HG03565 (cell line): ENCODE measurements at regions not wholly inside any gene's neighbourhood (a gene's known extent, or its start where the extent isn't known, plus 50 kb on each side); places are given as distances from the start of the nearest gene placed in this dataset.
"Not testable (repeated sequence)": the region's sequence is repeated elsewhere in the genome, so short reads cannot be mapped to it uniquely, and the experiment has no call there.

Experiments
- ATAC-seq: cut with Tn5 transposase; IDR thresholded peaks from one replicate; pipeline ENCODE4 v1.9.1; 2021; ENCODE audit warnings: mild to moderate bottlenecking, moderate library complexity; ENCODE audit not compliant: unreplicated experiment

DNA sequence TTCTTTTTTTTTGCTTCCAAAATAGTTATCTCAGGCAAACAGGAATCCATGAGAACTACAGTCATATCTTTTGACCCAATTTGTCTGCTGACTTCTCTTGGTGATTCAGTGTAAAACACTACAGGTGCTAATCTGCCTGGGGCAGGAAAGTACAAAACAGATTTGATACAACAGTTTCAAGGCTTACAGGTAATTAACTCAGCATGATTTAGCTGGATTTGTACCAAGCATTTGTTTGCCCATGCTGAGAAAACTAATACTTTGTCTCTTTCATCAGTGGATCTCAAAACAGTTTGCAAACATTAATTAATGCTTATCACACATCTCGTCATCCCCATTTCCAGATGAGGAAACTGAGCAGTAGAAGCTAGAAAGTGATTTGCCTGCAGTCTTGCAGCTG lies 312.5 kb upstream of the SEMA6A start:
- ATAC-seq: no peak

DNA sequence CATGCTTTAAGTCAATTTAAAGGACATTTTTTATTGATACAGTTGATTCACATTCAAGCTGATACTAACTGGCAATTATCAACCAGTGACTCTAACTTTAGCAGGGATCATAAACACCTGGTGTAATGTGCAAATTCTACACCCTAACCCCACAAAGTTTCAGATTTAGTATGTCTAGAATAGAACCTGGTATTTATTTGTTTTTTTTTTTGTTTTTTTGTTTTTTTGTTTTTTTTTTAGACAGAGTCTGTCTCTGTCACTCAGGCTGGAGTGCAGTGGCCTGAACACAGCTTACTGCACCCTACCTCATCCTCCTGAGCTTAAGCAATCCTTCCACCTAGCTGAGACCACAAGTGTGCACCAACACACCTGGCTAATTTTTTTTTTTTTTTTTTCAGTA lies 311.2 kb upstream of the SEMA6A start:
- peak; percentile 51 for ATAC-seq

GRCh38 chr5:116883875-116884274 lies 309.3 kb upstream of the SEMA6A start:
- peak; percentile 27 for ATAC-seq

DNA sequence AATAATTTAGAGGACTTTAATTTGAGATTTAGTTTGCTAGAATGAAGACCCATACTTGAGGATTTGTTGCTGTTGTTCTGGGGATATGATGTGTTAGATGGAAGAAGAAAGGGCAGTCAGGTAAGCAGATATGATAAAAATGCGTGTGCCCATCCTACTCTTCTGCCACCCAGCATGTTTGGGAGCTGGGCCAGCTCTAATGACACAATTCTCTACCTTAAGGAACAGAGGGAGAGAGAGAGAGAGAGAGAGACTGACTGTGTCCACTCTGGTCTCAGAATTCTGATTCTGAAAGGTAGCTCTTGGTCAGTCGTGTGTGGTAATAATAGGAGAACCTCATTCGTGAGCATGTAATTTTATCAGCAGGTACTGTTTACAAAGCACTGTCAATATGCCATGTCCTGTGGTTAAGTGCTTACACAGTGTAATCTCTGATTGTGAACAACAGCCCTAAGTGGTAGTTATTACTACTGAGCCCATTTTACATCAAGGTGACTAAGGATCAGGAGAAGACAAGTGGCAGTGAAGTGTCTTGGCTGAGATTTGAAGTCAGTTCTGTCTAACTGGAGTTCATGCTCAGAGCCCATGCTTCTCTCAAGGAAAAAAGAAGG lies 307.4 kb upstream of the SEMA6A start:
- ATAC-seq: no peak

DNA sequence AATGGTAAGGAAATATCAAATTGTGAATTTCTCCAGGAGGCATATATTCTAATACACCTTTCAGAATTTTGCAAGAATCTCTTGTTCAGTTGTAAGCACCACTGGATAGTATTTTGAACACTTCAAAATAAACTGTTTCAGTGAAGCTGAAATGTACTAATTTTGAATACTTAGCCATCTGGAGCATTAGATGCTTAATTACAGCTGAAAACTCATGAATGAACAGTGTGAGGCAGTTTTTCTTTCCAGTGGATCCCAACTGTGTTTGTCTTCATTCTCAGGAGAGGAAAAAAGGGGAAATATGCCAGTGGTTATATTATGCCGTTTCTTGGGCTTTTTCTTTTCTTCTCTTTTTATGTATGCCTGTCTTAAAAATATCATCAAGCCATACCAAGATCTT lies 306.0 kb upstream of the SEMA6A start:
- ATAC-seq: no peak

DNA sequence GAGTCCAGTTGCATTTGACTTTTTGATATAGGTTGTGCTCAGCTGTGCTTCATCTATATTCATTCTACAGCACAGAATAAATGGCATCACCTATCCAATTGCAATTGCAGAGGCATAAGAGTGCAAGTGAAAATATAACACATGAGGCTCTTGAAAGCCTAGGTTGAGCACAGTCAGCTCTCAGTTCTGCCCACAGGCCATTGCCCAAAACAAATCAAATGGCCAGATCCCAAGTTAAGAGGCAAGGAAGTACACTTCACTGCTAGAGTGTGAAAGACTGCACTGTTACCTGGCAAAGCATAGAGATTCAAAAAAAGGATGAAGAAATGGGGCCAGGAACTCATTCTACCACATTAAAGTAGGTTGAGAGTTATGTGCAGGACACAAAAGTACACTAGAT lies 305.5 kb upstream of the SEMA6A start:
- ATAC-seq: peak; percentile 50

GRCh38 chr5:116876240-116876840 lies 301.7 kb upstream of the SEMA6A start:
- no peak for ATAC-seq

DNA sequence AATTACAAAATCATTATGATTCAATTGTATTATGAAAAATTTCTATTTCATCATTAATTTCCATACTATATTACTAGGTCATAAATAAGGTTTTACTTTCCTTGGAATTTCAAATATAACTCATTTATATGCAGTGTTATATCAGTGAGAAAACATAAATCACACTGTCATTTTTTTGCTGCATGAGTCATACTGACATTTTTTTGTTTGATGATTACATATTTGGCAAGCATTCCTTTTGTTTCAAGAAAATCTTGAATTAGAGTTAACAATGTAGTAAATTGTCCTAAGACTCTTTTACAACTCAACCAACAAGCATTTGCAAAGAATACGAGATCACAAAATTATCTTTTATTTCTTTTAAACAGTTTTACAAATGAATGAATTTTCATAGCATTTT lies 298.4 kb upstream of the SEMA6A start:
- ATAC-seq: no peak

GRCh38 chr5:116872486-116872885 lies 297.9 kb upstream of the SEMA6A start:
- ATAC-seq: no peak

GRCh38 chr5:116867825-116868224 lies 293.2 kb upstream of the SEMA6A start:
- ATAC-seq: not testable (repeated sequence)

- no peak for ATAC-seq
Measured at GRCh38 chr5:116865651-116866050, 291.0 kb upstream of the SEMA6A start.

DNA sequence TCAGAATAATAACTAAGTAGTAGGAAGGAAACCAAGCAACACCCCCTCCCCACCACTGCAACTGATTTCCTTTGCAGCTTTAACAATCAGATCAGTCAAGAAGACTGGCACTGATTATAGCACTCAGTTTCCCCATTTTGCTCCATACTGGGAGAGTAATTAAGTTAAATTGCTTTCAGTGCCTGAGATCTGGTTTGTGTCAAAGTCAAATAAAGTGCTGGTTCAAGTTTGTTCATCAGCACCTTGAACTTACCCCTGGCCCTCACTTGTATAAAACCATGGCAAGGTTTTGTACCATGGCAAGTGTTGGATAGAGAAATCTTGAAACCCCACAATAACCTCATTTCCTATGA lies 290.2 kb upstream of the SEMA6A start:
- no peak for ATAC-seq

DNA sequence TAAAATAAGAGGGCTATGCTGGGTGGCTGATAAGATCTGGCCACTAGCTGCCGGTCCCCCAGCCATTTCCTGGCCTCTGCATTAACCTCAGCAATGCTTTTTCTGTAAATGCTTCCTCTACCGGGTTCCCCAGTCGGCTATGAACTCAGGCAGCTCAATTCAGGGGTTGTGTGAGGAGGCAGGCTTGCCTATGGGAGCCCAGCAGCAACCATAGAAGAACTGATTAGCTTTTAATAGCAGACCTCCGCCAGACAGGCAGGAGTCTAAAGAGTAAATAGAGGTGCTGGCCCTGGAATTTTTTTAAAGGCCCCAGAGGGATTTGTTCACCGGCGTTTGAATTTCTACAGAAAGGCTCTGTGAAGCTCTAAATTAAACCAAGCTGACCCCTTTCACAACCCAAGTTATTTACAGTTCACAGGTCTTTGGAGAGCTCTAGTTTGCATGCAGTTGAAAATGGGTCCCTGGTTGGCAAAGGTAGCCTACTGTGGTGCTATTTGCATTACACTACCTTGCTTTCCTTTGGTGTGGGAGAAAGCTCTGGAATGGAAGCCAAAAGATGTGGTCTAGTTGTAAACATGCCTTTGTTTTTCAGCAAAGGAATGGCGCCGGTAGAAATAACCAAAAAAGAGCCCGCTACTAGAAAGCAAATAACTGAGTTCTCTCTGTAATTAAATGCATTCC lies 289.7 kb upstream of the SEMA6A start:
- no peak for ATAC-seq

DNA sequence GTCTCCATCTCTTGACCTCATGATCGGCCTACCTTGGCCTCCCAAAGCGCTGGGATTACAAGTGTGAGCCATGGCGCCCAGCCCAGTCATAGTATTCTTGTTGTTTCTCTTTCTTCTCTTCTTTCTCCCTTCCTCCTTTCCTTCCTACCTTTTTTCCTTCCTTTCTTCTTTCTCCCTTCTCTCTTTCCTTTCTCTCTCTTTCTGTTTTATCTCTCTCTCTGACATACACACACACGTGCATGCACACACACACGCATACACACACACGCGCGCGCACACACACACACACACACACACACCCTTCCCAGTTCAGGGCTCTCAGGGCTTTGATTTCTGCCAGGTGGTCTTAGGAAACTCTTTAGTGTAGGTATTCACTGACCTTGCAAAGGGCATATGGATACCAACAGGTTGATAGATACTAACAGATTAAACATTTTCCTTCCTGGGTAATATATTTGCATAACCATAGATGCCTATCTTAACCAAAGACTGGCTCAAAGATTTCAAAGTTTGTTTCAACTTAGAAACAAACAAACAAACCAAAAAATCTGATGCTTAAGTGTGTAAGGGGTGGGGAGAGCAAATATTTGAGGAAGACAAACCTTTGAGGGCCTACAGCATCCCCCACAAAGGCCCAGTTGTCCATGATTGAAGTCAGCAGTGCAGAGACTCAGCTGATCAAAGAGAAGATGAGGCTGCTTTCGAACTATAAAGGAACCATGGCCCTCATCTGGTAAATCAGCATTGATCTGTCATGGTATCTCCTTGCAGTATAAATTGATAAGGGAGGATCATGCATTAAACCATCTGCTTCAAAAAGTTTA lies 288.2 kb upstream of the SEMA6A start:
- ATAC-seq: no peak

DNA sequence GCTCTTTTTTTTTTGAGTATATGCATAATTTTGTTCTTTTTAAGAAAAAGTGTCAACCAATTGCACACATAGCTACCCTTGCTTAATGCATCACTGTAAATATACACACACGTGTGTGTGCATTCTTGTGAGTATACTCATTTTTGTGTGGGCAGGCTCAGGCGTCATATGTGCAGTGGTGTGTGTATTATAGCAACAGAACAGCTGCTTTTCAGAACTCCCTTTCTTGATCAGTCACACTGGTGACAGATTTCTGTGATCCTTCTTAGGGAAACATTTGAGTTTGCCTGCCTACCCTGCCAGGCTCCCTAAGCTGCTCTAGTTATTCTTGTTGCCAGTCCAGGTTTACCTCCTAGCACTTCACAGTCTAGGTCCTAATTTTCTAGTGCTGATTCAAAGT lies 287.0 kb upstream of the SEMA6A start:
- ATAC-seq: no peak

DNA sequence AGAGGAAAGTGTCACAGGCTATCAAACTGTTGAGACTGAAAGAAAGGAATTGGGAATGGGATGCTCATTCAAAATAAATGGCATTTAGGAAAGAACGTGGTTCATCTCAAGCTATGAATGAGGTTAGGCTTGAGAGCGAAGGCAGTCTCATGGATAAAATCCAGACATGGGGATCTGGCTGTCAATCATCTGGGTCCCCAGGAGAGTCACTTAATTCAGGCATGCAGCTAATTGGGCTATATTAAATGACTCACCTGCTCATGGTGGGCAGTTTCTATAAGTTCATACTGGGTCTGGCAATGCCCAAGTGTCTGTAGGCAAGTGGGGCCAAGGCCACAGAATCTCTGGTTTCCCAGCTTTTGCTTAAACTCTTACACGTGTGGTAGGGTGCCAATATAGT lies 286.5 kb upstream of the SEMA6A start:
- ATAC-seq: no peak

DNA sequence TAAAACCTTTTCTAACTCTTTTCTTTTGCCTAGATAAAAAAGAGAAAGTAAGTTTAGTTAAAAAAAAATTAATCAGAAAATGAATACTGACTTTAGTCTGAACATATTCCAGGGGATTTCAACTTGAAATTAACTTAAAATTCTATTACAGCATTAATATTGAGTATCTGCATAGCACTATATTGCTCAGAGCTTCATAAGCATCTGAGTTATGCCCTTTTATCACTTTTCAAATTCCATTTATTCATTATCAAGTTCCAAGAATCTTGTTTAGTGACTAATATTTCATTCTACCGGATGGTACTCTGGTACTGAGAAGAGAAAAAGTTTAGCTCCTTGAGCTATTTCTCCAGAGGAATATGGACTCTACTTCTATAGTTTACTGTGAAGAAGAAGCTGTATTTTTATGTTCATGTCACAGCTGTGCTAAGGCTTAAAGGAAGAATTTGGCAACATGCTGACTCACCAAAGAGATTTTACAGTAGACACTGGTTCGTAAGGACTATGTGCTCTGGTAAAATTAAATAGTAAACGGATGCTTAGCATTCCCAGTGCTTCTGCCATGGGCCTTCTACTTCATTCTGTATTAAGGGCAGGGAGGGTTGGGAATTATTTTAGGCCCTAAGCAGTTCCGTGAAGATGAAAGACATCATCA lies 285.2 kb upstream of the SEMA6A start:
- ATAC-seq: no peak

DNA sequence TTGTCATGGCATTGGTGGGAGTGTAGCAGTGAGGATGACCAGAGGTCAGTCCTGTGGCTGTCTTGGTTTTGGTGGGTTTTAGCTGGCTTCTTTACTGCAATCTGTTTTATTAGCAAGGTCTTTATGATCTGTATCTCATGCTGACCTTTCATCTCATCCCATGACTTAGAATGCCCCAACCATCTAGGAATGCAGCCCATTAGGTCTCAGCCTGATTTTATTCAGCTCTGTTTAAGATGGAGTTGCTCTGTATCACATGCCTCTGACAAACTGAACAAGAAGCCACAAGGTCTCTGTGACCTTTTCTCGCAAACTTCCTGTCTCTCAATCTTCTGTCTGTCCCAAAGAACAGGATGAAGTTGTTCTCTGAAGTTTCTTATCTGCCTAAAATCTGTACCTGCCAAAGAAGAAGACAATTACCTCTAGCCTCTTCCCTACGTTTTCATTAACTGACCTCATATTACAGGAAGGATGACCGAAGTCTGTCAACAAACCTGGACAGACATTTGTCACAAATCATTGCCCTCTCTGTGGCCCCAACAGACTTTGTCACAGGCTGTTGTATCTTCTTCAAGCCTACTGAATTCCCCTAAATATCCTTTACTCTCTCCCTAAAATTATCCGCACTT lies 284.2 kb upstream of the SEMA6A start:
- no peak for ATAC-seq

DNA sequence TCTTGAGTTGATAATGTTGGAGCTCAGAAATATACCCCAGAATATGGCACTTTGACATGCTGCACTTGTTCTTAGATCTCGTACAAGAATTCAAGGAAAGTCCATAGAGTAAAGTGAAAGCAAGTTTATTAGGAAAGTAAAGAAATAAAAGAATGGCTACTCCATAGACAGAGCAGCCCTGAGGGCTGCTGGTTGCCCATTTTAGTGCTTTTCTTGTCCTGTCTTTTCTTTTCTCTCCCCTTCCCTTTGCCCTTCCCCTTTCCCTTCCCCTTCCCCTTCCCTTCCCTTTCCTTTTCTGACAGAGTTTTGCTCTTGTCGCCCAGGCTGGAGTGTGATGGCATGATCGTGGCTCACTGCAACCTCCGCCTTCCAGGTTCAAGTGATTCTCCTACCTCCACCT lies 283.4 kb upstream of the SEMA6A start:
- not testable (repeated sequence) for ATAC-seq

- no peak for ATAC-seq
Measured at GRCh38 chr5:116856271-116856670, 281.6 kb upstream of the SEMA6A start.

DNA sequence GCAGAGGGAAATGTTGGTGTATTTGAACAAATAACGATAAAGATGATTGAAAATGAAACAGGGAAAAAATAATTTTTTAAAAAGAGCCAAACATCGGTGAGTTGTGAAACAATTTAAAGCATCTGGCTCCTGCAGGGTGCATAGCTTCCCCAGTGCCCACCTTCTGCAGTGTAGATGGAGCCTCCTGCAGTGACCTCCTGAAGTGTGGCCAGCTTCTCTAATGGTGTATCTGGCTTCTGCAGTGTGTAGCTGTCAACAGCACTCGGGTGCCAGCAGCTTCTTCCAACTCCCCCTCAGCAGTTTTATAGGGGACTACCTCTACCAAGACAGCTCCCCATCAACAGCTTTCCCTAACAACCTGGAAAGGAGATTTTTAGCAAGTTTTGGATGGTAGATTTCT lies 279.4 kb upstream of the SEMA6A start:
- ATAC-seq: no peak
